Calu3 (cell line): ENCODE measurements at regions not wholly inside any gene's neighbourhood (a gene's known extent, or its start where the extent isn't known, plus 50 kb on each side); places are given as distances from the start of the nearest gene placed in this dataset.

Experiments
- BruUV-seq: library from RNA; stranded (reverse); fragments of 400-500 nt; replicated peaks from 2 replicates; lab custom pipeline; 2021; lab: Mats Ljungman, UMichigan
- CTCF ChIA-PET: fragments of 300-600 bp; sonication (Branson Sonifier 250); formaldehyde crosslinking; loops from one replicate; lab custom pipeline; 2022; ENCODE audit warnings: antibody characterized with exemption; lab: Charles Lee
- DNase-seq: peaks from one replicate; pipeline ENCODE4 v3.0.0; 2022
- H3K27ac Mint-ChIP-seq: one replicate; pipeline ENCODE4 v1.8.0; 2022; ENCODE audit warnings: mixed read lengths; ENCODE audit not compliant: unreplicated experiment
- H3K27me3 Mint-ChIP-seq: one replicate; pipeline ENCODE4 v1.8.0; 2022; ENCODE audit warnings: mixed read lengths; ENCODE audit not compliant: unreplicated experiment
- H3K36me3 Mint-ChIP-seq: one replicate; pipeline ENCODE4 v1.8.0; 2022; ENCODE audit warnings: mild to moderate bottlenecking, moderate library complexity, mixed read lengths; ENCODE audit not compliant: insufficient read depth, unreplicated experiment
- H3K4me1 Mint-ChIP-seq: one replicate; pipeline ENCODE4 v1.8.0; 2022; ENCODE audit warnings: mild to moderate bottlenecking, low read depth, mixed read lengths; ENCODE audit not compliant: unreplicated experiment
- H3K4me3 Mint-ChIP-seq: one replicate; pipeline ENCODE4 v1.8.0; 2022; ENCODE audit warnings: mild to moderate bottlenecking, low read depth, moderate library complexity, mixed read lengths; ENCODE audit not compliant: unreplicated experiment
- H3K9me3 Mint-ChIP-seq: one replicate; pipeline ENCODE4 v1.8.0; 2022; ENCODE audit warnings: low read depth, mixed read lengths; ENCODE audit not compliant: unreplicated experiment
- intact Hi-C: fragments of 100-400 bp; cut with micrococcal nuclease; formaldehyde crosslinking; loops from one replicate; pipeline ENCODE4 v1.10.0; 2022; ENCODE audit not compliant: unreplicated experiment
- TF ChIP-seq, protein P1 (sequence below): fragments of 200-600 bp; IDR thresholded peaks from one replicate; pipeline ENCODE4 v1.8.0; 2022; ENCODE audit warnings: antibody characterized with exemption; ENCODE audit not compliant: unreplicated experiment

DNA sequence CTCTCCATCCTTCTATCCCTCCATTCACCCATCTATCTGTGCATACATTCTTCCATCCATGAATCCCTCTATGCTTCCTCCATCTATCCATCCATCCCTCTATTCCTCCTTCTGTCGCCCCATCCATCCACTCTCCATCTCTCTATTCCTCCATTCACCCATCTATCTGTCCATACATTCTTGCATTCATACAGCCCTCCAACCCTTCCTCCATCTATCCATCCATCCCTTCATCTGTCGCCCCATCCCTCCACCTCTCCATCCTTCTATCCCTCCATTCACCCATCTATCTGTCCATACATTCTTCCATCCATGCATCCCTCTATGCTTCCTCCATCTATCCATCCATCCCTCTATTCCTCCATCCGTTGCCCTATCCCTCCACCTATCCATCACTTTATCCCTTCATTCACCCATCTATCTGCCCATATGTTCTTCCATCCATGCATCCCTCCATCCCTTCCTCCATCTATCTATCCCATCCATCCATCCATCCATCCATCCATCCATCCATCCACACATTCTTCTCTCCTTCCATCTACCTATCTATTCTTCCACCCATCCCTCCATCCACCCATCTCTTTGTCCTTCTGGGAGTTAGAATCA is 272.5 kb upstream of the TNRC6C start:
- H3K4me3 Mint-ChIP-seq = no peak overlapping the region
- no peaks in the 10 kb centered on the region for H3K4me1 Mint-ChIP-seq
- H3K27ac Mint-ChIP-seq = no peak overlapping the region
- H3K36me3 Mint-ChIP-seq = no peaks in the 10 kb centered on the region
- no peaks in the 10 kb centered on the region for H3K9me3 Mint-ChIP-seq
- CTCF ChIA-PET = no interaction called here
- no peak for DNase-seq
- no TSS peak for BruUV-seq
- peaks cover 74% of the 10 kb centered on the region for H3K27me3 Mint-ChIP-seq
- TF ChIP-seq, protein P1, sequence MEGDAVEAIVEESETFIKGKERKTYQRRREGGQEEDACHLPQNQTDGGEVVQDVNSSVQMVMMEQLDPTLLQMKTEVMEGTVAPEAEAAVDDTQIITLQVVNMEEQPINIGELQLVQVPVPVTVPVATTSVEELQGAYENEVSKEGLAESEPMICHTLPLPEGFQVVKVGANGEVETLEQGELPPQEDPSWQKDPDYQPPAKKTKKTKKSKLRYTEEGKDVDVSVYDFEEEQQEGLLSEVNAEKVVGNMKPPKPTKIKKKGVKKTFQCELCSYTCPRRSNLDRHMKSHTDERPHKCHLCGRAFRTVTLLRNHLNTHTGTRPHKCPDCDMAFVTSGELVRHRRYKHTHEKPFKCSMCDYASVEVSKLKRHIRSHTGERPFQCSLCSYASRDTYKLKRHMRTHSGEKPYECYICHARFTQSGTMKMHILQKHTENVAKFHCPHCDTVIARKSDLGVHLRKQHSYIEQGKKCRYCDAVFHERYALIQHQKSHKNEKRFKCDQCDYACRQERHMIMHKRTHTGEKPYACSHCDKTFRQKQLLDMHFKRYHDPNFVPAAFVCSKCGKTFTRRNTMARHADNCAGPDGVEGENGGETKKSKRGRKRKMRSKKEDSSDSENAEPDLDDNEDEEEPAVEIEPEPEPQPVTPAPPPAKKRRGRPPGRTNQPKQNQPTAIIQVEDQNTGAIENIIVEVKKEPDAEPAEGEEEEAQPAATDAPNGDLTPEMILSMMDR = no peak
- intact Hi-C loops = no loop called here

- Mint-ChIP-seq H3K4me1 (no peaks in the 10 kb centered on the region), H3K9me3 (no peaks in the 10 kb centered on the region), H3K4me3 (no peak overlapping the region), H3K27me3 (peaks cover 84% of the 10 kb centered on the region), H3K36me3 (no peaks in the 10 kb centered on the region), H3K27ac (no peak overlapping the region)
- TF ChIP-seq, protein P1 = no peak
- intact Hi-C loops = no loop called here
- BruUV-seq = no TSS peak
- CTCF ChIA-PET = no interaction called here
- DNase-seq = no peak
These were observed 271.6 kb upstream of the TNRC6C start for GRCh38 chr17:77686903-77687302.

DNA sequence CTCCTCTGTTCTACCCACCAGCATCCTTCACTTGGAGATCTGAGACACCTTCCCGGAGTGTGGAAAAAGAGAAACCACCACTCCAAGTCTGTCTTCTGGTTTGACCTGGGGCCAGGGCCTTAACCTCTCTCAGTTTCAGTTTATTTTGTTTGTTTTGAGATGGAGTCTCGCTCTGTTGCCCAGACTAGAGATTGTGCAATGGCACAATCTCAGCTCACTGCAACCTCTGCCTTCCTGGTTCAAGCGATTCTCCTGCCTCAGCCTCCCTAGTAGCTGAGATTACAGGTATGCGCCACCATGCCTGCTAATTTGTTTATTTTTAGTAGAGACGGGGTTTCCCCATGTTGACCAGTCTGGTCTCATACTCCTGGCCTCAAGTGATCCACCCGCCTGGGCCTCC is 271.1 kb upstream of the TNRC6C start:
- Mint-ChIP-seq H3K36me3 (no peaks in the 10 kb centered on the region), H3K27ac (no peak overlapping the region), H3K27me3 (peaks cover 89% of the 10 kb centered on the region), H3K4me1 (no peaks in the 10 kb centered on the region), H3K4me3 (no peak overlapping the region), H3K9me3 (no peaks in the 10 kb centered on the region)
- TF ChIP-seq, protein P1 = no peak
- intact Hi-C loops = no loop called here
- CTCF ChIA-PET = no interaction called here
- DNase-seq = no peak
- BruUV-seq = no TSS peak

GRCh38 chr17:77687921-77688320 is 270.6 kb upstream of the TNRC6C start:
- intact Hi-C loops = no loop called here
- H3K27me3 Mint-ChIP-seq = peaks cover 94% of the 10 kb centered on the region
- no peaks in the 10 kb centered on the region for H3K9me3 Mint-ChIP-seq
- no peak overlapping the region for H3K27ac Mint-ChIP-seq
- no peaks in the 10 kb centered on the region for H3K36me3 Mint-ChIP-seq
- DNase-seq = no peak
- no peak overlapping the region for H3K4me3 Mint-ChIP-seq
- no TSS peak for BruUV-seq
- TF ChIP-seq, protein P1 = no peak
- no peaks in the 10 kb centered on the region for H3K4me1 Mint-ChIP-seq
- CTCF ChIA-PET = no interaction called here
